ENCODE measurements at regions not wholly inside any gene's neighbourhood (a gene's known extent, or its start where the extent isn't known, plus 50 kb on each side); places are given as distances from the start of the nearest gene placed in this dataset.

DNA sequence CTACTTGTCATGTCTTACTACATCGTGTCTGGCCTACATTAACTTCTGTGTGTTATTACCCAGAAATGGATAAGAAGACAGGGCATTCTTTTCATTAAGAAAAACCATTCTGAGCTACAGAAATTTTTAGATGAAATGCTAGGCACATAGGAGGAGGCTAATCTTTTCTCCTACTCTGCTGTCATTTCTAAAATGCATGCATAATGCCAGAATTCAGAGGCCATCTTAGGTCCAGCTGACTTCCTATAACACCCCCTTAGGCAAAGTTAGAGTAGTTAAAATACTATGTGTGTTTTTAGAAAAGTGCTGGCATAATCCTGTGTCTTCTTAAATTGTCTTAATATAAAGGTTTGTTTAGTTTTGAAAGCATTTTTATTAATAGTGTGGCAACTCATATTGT, 352.6 kb downstream of the CSNK1G3 start:
- DNase-seq = no peak

DNA sequence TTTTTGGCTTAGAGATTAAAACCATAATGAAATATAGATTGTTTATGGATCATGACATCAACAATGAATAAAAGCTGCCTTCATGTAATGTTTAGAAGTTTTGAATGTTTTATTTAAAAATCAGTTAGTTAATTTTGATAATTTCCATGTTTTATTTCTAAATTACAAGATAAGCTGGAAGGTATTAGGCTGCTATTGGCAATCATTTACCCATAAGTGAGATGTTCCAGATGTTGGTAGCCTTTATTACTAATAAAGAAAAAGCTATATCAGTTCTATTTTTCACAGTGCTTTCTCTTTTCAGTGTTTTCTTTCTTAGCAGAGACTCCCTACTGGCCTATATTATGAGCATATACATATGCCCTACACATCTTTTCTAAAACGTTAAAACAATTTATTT, 347.0 kb downstream of the CSNK1G3 start:
- DNase-seq = no peak

DNA sequence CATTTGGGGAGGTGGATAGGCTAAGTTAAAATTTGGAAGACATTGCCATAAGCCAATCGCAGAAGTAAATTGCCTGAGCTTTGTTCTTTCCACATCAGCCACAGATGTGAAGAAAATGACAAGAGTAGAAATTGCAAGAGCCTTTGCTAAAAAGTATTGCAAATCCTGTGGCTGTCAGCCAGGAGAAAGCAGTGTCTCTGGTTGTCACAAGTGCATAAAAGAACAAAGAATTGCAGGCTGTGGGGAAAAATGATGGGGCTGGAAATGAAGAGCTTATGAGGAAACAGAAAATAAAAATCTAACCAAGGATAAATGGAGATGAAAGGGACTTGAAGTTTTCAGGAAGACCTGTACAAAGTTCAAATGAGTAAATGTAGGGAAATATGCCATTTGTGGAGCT, 344.8 kb downstream of the CSNK1G3 start:
- DNase-seq = peak in 1 of 58 donors; percentile 4

DNA sequence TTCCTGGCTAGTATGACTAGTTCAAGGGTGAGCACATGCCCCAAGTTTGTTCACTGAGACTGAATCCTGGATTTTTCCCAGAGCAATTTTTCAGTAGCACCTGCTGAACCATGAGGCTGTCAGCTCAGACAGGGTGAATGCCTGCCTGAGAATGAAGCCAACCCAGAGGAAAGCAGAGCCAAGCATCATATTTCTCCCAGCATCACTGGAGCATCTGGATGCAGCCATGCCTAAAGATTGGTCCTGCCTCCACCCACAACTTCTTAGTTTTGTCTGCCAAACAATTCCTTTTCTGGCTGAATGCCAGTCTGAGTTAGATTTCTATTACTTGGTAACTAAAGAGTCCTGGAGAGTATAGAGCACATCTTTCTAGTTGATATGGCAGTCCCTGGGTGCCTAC, 343.6 kb downstream of the CSNK1G3 start:
- no peak for DNase-seq

DNA sequence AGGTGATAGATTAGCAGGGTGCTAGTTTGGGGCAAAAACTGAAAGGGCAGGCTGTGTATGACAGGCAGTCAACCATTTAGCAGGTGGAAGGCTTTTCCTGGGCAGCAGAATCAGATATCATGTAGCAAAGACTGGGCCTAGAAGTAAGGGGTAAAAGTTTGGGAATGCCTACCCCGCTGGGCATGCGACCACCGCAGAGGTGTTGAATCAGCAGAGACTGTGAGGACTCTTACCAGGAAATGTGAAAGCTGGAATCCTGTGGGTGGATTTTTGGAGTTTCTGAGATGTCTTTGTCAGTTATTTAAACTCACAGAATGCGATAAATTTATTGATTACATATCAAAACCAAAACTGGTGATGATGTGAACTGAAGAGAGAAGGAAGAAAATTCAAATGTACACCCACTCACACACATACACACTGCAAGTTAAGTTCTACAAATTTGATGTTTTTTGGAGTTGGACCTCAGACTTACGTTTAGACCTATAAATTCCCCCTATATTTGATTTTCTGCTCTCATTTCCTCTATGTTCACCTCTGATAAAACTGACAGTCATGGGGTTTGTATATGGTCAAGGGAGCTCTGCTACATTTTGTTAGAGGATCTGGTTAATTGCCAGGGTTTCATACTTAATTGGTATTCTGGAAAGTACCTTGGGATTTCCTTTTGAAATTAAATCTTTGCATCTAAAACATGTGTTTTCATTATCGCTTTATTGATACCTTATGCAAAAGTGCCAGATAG, 333.6 kb downstream of the CSNK1G3 start:
- DNase-seq = no peak

DNA sequence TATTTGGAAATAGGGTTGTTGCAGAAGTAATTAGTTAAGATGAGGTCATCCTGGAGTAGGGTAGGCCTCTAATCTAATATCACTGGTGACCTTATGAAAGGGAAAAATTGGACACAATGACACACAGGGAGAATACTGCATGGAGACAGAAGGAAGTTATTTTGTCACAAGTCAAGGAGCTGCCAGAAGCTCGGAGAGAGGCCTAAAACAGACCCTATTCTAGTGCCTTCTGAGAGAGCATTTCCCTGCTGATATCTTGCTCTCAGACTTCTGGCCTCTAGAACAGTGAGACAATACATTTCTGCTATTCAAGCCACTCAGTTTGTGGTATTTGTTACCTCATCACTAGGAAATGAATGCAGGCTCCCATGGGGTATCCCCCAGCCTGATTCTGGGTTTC, 332.9 kb downstream of the CSNK1G3 start:
- DNase-seq = no peak

DNA sequence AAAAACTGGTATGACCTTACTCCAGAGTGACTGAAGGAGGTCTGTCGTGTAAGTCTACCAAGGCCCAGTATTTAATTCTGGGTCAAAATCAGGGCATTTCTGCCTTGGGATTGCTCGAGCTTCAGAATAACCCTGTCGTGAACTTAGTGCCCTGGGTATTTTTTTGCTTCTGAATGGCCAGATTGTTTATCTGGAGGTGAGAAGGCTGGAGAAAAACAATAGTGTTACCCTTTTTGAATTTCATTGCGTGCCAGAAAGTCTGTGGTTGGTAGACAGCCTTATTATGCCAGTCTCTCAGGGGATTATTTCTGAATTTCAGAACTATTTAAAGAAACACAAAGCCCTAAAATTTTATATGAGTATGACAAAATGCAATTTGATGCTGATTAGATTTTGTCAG, 323.4 kb downstream of the CSNK1G3 start:
- no peak for DNase-seq

DNA sequence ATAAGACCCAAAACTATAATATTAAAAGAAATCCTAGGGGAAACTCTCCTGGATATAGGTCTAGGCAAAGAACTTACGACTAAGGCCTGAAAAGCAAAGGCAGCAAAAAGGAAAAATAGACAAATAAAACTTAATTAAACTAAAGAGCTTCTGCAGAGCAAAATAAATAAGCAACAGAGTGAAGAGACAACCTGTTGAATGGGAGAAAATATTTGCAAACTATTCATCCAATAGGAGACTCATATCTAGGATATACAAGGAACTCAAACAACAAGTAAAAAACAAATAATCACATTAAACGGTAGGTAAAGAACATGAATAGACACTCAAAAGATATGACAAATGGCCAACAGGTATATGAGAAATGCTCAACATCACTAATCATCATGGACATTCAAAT, 318.6 kb downstream of the CSNK1G3 start:
- no peak for DNase-seq

DNA sequence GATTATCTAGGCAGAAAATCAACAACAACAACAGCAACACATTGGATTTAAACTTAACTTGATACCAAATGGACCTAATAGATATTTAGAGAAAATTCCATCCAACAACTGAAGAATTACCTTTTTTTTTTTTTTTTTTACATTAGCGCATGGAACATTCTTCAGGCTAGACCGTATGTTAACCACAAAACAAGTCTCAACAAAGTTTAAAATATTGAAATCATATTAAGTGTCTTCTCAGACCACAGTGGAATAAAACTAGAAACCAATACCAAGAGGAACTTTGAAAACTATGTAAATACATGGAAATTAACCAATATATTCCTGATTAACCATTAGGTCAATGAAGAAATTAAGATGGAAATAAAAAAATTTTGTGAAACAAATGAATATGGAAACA, 315.8 kb downstream of the CSNK1G3 start:
- DNase-seq = no peak

DNA sequence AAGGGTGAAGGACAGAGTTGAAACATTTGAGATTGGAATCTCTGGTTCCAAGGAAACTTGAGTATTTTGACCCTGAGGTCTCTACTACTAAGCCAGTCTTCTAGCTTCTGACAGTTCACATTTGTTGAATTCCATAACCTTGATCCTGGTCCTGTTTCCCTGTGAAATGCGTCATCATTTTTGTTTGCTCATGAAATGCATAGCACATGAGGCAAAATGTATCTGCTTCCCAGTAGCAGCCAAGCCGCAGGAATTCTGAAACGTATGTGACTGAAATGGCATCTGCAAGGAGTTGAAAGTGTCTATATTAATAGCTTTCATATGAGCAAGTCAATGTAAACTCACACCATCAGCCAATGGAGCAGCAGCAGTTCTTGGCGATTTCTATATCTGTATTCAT, 307.9 kb downstream of the CSNK1G3 start:
- DNase-seq = no peak

DNA sequence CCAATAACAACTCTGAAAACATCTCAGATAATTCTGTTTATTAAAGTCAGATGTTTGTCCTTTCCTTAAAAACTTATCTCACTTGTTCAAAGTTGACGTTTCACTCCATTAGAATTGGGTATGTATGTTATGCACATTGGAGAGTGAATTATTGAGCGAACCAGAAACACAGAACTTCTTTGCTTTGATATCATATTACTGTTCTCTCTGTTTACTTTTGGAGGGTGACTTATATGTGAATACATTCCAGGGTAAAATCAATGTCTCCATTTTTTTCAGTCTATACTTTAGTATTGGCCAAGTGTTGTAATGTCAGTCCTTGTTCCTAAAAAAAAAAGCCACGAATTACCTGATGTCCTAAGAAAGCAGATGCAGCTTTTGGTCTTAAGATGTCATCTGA, 307.4 kb downstream of the CSNK1G3 start:
- no peak for DNase-seq

DNA sequence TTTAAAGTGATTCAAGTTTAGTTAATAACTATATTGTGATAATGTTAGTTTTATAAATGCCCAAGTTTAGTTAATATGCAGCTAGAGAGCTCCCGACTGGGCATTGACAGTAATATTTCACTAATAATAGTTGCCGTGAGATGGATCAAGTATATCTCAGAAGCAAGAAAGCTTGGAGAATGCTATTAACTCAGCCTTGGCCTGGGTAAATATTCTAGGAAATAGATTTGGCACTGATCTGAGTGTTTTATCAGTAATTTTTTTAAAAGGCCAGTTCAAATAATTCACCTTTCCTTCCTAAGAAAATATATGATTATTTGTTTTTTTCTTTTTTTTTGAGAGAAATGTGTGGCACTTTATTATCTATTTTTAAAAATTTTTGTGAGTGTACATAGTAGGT, 305.3 kb downstream of the CSNK1G3 start:
- DNase-seq = no peak

DNA sequence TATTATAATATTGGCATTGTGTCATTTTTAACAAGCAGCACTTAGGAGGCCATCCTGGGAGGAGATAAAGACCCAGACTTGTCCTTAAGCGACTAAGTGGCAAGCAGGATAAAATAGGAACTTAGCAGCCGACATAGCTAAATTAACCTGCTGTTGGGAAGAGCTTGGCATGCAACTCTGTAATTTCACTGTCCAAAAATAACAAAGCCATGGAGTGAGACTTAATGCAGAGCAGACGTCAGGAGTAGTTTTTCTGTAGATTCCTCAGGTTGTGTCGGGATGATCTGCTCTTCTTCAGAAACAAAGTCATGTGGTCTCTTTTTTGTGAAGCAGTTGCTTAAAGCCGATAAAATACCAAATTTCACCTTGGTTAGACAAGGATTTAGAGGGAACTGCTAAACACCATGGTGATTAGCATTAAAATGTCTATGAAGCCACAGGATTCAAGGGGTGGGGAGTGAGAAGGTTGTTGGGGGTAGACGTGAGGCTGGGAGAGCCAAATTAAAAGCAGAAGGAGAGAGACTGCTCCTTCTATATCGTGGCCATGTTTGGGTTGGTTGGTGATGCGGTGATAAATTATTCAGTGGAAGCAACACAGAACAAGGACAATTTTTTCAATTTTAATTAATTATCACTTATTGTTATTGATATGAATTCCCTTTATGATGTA, 303.0 kb downstream of the CSNK1G3 start:
- peak in 1 of 58 donors; percentile 15 for DNase-seq

DNA sequence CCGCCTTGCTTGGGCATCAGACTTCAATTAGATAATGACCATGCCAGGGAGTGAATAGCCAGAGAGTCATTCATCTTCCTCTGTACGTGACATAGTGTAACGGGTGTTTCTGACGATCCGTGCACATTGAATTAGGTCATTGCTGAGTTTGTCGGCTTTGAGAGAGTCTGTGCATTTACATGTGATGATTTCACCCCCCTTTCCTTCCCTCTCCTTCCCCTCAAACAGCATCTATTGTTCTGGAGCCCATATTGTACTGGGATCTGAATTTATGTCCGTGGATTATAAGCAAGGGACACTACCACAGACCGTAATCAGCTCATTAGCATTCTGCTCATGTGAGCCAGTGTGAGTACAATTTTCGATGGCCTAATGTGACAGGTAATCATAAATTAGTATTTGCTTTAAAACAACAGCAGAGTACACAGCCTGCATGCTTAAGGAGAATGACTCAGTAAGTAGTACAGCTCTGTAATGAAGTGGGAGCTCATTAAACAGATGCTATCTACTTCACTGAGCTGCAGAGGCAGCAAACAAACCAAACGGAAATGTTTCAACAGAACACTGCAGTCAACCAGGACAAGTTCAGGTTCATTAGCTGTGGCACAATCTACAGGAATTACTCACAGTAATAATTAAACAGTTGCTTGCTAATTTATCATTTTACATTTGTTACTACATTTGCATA, 302.1 kb downstream of the CSNK1G3 start:
- peak in 3 of 58 donors; percentile 36 to 47 (median 37) for DNase-seq

DNA sequence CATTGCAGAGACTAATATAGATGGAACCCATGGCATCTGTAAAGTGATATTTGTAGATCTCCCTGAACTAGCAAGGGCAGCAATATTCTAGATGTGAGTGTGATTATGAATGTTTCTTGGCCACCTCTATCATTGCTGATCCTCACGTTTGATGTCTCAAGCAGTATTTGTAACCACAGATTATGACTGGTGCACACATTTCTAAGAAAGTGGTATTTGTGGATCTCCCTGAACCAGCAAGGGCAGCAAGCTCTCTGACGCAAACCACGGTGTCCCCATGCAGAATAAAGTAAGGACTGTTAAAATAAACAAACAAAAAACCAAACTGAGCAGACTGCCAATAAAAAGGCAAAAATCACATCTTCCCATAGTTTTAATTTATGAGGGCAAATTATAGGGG, 301.3 kb downstream of the CSNK1G3 start:
- DNase-seq = no peak

DNA sequence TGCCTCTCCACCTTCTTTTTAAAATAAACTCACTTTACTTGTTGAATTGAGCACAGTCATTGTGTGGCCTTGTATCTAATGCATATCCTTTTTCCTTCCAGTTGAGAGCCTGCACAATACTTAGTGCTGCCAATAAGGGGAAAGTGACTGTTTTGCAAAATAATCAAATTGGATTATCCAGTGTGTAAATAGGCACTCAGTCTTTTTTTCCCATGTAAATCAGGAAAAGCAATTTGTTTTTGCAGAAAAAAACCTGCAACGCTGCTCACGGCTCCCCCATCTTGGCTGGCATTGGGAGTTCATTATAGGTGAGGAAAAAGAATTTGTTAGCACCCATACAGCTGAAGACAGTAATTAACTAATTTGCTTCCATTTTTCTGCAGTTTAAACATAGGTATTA, 299.9 kb downstream of the CSNK1G3 start:
- DNase-seq = peak in 3 of 58 donors; percentile 1 to 13 (median 9)

DNA sequence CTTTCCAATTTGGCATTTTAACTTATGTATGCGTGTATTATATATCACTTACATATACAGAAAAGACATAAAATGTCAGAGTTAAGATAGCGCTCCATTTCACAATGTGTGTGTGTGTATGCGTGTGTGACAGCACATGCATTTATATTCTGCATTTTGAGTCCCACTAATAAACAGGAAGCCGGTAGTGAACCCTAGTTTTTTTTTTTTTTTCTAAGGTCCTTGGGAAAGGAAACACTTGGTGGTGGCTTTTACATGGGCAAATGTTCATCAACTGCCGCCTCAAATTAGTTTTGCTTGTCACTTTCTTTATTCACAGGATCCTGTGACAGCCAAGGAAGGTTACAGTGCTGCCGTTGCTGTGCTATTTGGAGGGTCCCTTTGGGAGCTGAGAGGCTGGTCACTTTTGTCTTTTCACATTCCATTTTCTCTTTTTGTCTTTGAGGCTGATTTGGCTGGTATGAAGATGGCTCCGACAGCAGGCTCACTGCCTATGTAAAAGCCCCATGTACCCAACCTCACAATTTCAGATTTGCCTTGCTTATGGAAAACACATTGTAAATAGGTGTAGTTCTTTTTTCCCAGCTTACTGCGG, 298.9 kb downstream of the CSNK1G3 start:
- no peak for DNase-seq

DNA sequence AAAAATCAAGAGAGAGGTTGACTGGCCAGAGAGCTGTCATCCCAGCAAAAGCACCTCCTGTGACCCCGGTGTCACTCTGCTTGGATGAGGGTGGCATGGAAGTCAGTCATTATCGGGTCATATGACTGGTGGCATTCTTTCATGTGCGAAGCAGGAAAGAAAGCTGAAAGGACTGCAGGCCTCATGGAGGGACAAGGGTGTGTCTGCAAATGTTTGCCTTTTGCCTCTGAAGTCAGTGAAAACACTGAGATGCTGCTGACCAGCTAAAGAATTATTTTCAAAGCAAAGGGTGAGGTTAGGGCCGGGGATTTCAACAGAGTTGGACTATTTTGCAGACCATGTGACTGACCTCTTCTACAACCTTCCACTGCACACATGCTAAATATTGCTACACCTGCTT, 298.3 kb downstream of the CSNK1G3 start:
- no peak for DNase-seq

DNA sequence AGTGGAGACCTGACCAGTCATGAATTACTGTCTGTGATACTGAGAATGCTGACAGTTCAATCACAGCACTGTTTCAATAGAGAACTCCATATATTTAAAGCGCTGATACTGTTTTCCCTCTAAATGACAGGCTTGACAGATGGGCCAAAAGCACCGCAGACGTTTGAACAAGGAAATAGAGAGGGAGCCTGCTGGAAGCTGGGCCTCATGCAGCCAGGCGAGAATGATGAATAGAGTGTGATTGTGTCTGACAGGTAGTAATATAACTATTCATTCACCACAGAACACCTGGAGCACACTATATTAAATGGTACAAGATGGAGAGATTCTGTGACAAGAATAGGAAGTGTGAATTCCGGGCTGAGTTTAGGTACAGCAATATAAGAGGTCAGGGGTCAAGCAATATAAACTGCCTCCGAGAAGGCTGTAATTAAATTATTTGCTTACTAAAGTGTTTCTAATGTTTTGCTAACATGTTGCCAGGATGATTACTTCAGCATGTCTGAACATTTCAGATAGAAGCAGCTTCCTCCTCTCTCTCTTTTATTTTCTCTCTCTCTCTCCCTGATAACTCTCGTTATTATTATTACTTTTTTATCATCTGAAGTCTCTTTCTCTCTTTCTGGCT, 297.7 kb downstream of the CSNK1G3 start:
- DNase-seq = no peak

DNA sequence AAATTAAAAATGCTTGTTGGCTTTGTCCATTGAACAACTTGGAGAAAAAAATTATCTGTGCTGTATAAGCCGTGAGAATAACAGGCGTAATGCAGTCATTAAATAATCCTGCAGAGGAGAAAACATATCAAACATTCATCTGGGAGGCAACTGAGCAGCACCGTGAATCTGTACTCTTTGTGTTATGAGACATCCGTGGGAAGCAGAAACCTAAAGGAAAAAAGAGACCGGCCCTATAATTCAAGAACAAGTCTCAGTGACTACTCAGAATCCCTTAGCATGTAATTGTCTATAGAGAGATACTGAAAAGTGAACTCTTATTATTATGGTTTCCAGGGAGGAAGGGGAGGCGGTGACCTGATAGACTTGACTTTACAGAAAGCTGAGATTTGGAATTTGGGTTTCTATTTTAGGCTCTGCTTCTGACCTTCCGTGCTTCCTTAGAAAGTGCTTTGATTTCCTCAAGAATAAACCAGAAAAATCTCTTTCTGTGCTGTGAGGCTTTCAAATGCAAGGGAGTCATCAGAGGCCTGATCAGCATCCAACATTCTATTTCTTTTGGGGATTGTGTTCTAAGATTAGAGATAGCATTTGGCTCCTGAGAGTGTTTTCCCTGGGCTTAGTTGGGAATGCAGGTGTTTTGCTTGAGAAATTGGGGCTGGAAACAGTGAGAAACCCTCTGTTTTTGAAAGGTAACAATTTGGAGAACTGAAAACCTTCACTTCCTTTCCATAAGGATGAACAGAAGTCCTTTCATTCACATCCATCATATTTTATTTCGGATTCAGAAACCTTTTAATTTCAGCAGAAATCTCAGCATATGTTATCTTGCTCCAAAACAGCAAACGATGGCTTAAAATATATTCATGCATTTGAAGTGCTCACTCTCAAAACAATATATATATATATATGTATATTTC, 296.7 kb downstream of the CSNK1G3 start:
- DNase-seq = peak in 1 of 58 donors; percentile 16
